ENCODE measurements at regions not wholly inside any gene's neighbourhood (a gene's known extent, or its start where the extent isn't known, plus 50 kb on each side); places are given as distances from the start of the nearest gene placed in this dataset.

GRCh38 chr2:219908538-219908937, 281.1 kb downstream of the SLC4A3 start:
- Mint-ChIP-seq H3K4me1 (ENCODE audit: insufficient read depth, unreplicated experiment) (no peaks in the 10 kb centered on the region), H3K9me3 (ENCODE audit: unreplicated experiment) (no peaks in the 10 kb centered on the region), H3K27ac (ENCODE audit: low read depth, unreplicated experiment) (no peak overlapping the region), H3K27me3 (ENCODE audit: insufficient read depth, unreplicated experiment) (no peaks in the 10 kb centered on the region), H3K4me3 (ENCODE audit: unreplicated experiment) (no peak overlapping the region), H3K36me3 (ENCODE audit: insufficient read depth, unreplicated experiment) (no peaks in the 10 kb centered on the region)
- intact Hi-C loops (cut with micrococcal nuclease): no loop called here
- CTCF ChIA-PET: interaction anchor here (0.6 kb wide), 1 partner anchor 1042 kb away, joined by 3 read pairs; no protein-coding TSS in a partner anchor
- no peak for DNase-seq (ENCODE audit: unreplicated experiment)
- no TSS peak for BruUV-seq (replicated peaks)
- POLR2A ChIA-PET: no interaction called here
- TF ChIP-seq CTCF (IDR thresholded peaks at IDR 0.05; ENCODE audit: unreplicated experiment): no peak

GRCh38 chr2:219911541-219911940, 284.1 kb downstream of the SLC4A3 start:
- Mint-ChIP-seq H3K4me1 (ENCODE audit: insufficient read depth, unreplicated experiment) (no peaks in the 10 kb centered on the region), H3K36me3 (ENCODE audit: insufficient read depth, unreplicated experiment) (no peaks in the 10 kb centered on the region), H3K27ac (ENCODE audit: low read depth, unreplicated experiment) (no peak overlapping the region), H3K27me3 (ENCODE audit: insufficient read depth, unreplicated experiment) (no peaks in the 10 kb centered on the region), H3K9me3 (ENCODE audit: unreplicated experiment) (no peaks in the 10 kb centered on the region), H3K4me3 (ENCODE audit: unreplicated experiment) (no peak overlapping the region)
- intact Hi-C loops (cut with micrococcal nuclease): no loop called here
- ChIA-PET POLR2A (no interaction called here), CTCF (interaction anchor here (0.6 to 0.8 kb wide), 3 partner anchors 58 to 1938 kb away, joined by 3 to 5 read pairs (median 4); no protein-coding TSS in a partner anchor)
- TF ChIP-seq CTCF (IDR thresholded peaks at IDR 0.05; ENCODE audit: unreplicated experiment): no peak
- BruUV-seq (replicated peaks): no TSS peak
- no peak for DNase-seq (ENCODE audit: unreplicated experiment)

GRCh38 chr2:219912491-219912921, 285.1 kb downstream of the SLC4A3 start:
- Mint-ChIP-seq H3K27ac (ENCODE audit: low read depth, unreplicated experiment) (no peak overlapping the region), H3K9me3 (ENCODE audit: unreplicated experiment) (no peaks in the 10 kb centered on the region), H3K27me3 (ENCODE audit: insufficient read depth, unreplicated experiment) (no peaks in the 10 kb centered on the region), H3K4me1 (ENCODE audit: insufficient read depth, unreplicated experiment) (no peaks in the 10 kb centered on the region), H3K36me3 (ENCODE audit: insufficient read depth, unreplicated experiment) (no peaks in the 10 kb centered on the region), H3K4me3 (ENCODE audit: unreplicated experiment) (no peak overlapping the region)
- ChIA-PET POLR2A (no interaction called here), CTCF (no interaction called here)
- DNase-seq (ENCODE audit: unreplicated experiment): no peak
- intact Hi-C loops (cut with micrococcal nuclease): no loop called here
- TF ChIP-seq CTCF (IDR thresholded peaks at IDR 0.05; ENCODE audit: unreplicated experiment): no peak
- BruUV-seq (replicated peaks): no TSS peak

- Mint-ChIP-seq H3K4me3 (ENCODE audit: unreplicated experiment) (no peak overlapping the region), H3K27me3 (ENCODE audit: insufficient read depth, unreplicated experiment) (no peaks in the 10 kb centered on the region), H3K27ac (ENCODE audit: low read depth, unreplicated experiment) (no peak overlapping the region), H3K9me3 (ENCODE audit: unreplicated experiment) (no peaks in the 10 kb centered on the region), H3K36me3 (ENCODE audit: insufficient read depth, unreplicated experiment) (no peaks in the 10 kb centered on the region), H3K4me1 (ENCODE audit: insufficient read depth, unreplicated experiment) (no peaks in the 10 kb centered on the region)
- no TSS peak for BruUV-seq (replicated peaks)
- ChIA-PET POLR2A (no interaction called here), CTCF (interaction anchor here (0.6 kb wide), 1 partner anchor 135 kb away, joined by 3 read pairs; no protein-coding TSS in a partner anchor)
- intact Hi-C loops (cut with micrococcal nuclease): no loop called here
- DNase-seq (ENCODE audit: unreplicated experiment): no peak
- TF ChIP-seq CTCF (IDR thresholded peaks at IDR 0.05; ENCODE audit: unreplicated experiment): no peak
These were observed 287.1 kb downstream of the SLC4A3 start for GRCh38 chr2:219914577-219914976.
